ENCODE measurements at regions not wholly inside any gene's neighbourhood (a gene's known extent, or its start where the extent isn't known, plus 50 kb on each side); places are given as distances from the start of the nearest gene placed in this dataset.

DNA sequence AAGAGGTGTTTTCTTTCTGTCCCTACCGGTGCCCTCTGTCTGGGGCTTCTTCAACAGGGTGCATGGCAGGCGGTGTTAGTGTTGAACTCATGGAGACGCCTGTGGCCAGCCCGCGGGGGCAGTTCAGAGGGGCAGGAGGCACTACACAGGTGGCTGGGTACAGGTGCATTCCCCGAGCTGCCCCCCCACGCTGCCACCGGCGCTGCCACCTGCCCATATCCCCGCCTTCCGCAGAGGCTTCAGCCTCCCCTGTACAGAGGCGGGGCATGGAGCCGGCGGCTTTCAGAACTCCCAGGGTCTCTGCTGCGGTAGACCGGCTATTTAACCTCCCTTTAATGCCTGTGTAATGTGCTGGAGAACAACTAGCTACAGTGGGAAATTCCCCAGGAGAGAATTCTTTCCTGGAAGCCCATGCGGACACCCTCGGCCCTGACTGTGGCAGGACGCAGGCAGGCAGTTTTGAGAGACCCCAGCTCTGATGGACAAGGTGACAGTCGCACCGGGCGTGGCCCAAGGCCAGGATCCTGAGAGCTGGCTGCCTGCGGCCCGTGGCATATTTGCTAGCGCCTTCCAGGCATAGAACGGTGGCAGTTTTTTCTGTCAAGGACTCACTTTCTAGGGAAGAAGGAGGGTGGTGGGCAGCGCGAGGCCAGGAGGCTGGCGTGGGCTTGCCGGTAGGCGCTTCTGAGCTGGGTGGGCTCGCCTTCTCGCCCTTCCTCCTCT, 53.7 kb upstream of the ZNF32 start:
- intact Hi-C loops (cut with DNase I), result no loop called here
- DNase-seq, result no peak

DNA sequence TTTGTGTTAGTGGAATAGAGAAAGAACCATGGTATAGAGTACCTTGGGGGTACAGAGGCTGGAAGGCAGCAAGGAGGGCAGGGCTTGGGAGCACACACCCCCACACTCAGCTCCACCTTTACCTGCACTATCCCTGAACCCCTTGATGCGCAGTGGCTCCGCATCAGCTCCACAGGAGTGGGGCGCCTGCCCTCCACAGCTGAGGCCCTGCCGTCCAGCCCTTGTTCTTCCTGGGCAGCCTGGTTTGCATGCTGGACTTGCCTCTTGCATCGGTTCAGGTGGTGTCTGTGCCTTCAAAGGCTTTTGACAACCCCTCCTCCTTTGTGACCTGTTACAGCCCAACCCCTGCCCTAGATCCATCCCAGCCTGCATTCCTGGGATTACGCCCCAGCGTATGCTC, 52.6 kb upstream of the ZNF32 start:
- intact Hi-C loops (cut with DNase I), result no loop called here
- peak in 1 of 42 donors; percentile 25 for DNase-seq

DNA sequence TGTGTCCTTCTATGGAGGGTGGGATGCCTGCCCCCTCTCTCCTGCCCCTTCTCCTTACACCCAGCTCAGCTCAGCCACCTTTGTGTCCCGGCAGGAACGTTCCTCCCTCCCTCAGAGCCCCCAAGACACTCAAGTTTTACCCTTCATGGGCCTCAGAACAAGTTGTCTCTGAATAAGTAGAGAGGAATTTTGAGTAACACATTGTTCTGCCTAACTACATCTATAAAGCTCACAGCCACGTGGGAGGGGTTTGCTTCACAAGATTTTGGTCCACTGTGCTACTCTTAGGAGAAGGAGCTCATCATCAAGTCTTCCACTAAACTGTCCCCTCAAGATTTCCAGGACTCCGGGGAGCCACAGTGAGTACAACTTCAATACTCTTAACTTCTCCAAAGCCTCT, 51.6 kb upstream of the ZNF32 start:
- intact Hi-C loops (cut with DNase I), result no loop called here
- no peak for DNase-seq

DNA sequence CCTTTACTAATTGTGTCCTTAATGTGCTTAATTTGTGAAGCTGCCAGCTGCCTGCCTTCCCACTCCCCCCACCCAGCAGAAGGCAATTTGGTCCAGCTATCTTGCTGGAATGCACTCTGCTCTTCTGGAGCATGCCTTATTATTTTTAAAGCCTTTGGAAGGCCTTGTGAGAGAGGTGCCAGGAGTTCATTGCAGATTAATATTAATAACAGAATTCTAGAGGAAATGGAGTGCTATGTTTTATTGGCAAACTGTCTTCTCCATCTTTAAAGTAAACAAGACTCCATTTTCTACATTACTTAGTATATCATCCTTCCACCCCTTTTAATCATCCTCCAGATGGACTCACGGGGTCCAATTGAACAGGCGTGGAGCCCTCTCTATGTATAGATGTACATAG, 50.8 kb upstream of the ZNF32 start:
- no peak for DNase-seq
- intact Hi-C loops (cut with DNase I), result no loop called here
